Esophagus squamous epithelium (tissue), 5 donors: ENCODE measurements at regions not wholly inside any gene's neighbourhood (a gene's known extent, or its start where the extent isn't known, plus 50 kb on each side); places are given as distances from the start of the nearest gene placed in this dataset.

ENCODE experiments used
- DNase-seq: peaks from one replicate; lab custom pipeline; 2025; lab: John Stamatoyannopoulos, UW
- H3K27ac ChIP-seq, 4 donors: fragments of 200-600 bp; sonication (generic); one replicate each; pipeline ENCODE4 v1.5.1; 2016 to 2019; ENCODE audit warnings: mild to moderate bottlenecking in 1 of 4
- H3K27me3 ChIP-seq, 4 donors: fragments of 200-600 bp; sonication (generic); 1 replicate in 3 of 4; 2 replicates in 1 of 4; pipeline versions ENCODE4 v1.5.1 to v1.6.0; 2017 to 2021; ENCODE audit warnings: antibody characterized with exemption in 1 of 4
- H3K36me3 ChIP-seq, 3 donors: fragments of 200-600 bp; sonication (generic); one replicate each; pipeline ENCODE4 v1.5.1; 2016 to 2019
- H3K4me1 ChIP-seq, 3 donors: fragments of 200-600 bp; sonication (generic); one replicate each; pipeline ENCODE4 v1.5.1; 2017 to 2019
- H3K4me3 ChIP-seq, 4 donors: fragments of 200-600 bp; sonication (generic); 1 replicate in 3 of 4; 2 replicates in 1 of 4; pipeline ENCODE4 v1.5.1; 2016 to 2019; ENCODE audit warnings: mild to moderate bottlenecking in 2 of 4, moderate library complexity in 1 of 4
- H3K9me3 ChIP-seq, 3 donors: fragments of 200-600 bp; sonication (generic); one replicate each; pipeline ENCODE4 v1.5.1; 2016 to 2019
- POLR2A ChIP-seq, 4 donors: fragments of 450-650 bp; IDR thresholded peaks; one replicate each; pipeline ENCODE4 v1.6.1; 2017; ENCODE audit warnings: antibody characterized with exemption in 4 of 4, mild to moderate bottlenecking in 4 of 4, moderate library complexity in 3 of 4
- WGBS, 2 donors: methylation state at CpG; one replicate each; pipeline ENCODE4 v1.1.5; 2018; 5-methylcytosine and 5-hydroxymethylcytosine counted together
- intact Hi-C: fragments of 100-400 bp; cut with DNase I; formaldehyde crosslinking; loops from one replicate; pipeline ENCODE4 v1.15.0; 2022
- TF ChIP-seq, protein P1 (sequence below), 6 experiments: fragments of 450-650 bp in 4 of 6; fragments of 200-600 bp in 2 of 6; sonication (generic) in 2 of 6; IDR thresholded peaks; one replicate each; pipeline ENCODE4 v1.5.1; 2016 to 2019; ENCODE audit warnings: antibody characterized with exemption in 6 of 6, mild to moderate bottlenecking in 4 of 6, moderate library complexity in 4 of 6
- donor health status: DM: yes; HTN: yes; CAD: no.

DNA sequence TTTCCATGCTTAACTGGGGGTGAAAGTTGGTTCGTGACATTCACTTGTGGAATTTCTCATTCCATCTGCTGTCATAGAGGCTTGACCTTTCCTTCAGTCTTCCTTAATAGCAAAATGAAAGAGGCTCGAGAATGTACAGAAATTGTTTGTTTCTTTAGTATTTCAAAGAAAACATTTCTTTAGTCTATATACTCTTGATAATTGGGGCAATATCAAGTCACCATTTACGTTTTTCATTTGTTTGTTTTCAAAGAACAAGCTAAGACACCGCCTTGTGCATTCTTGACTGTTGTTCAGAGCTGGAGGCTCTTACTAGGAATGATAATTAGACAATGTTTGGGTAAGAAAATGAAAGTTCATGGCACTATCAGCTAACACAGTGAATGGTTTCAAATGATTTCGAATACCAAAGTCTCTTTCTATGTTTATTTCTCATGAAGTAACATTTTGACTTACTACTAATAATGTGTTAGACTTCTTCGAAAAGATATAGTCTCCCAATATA, 835.4 kb downstream of the SEMA5A start:
- Histone ChIP-seq H3K9me3 (no peaks in the 10 kb centered on the region), H3K4me3 (no peak overlapping the region), H3K27me3 (no peaks in the 10 kb centered on the region), H3K27ac (no peak overlapping the region), H3K4me1 (no peaks in the 10 kb centered on the region), H3K36me3 (no peaks in the 10 kb centered on the region)
- no peak for DNase-seq
- TF ChIP-seq, protein P1, sequence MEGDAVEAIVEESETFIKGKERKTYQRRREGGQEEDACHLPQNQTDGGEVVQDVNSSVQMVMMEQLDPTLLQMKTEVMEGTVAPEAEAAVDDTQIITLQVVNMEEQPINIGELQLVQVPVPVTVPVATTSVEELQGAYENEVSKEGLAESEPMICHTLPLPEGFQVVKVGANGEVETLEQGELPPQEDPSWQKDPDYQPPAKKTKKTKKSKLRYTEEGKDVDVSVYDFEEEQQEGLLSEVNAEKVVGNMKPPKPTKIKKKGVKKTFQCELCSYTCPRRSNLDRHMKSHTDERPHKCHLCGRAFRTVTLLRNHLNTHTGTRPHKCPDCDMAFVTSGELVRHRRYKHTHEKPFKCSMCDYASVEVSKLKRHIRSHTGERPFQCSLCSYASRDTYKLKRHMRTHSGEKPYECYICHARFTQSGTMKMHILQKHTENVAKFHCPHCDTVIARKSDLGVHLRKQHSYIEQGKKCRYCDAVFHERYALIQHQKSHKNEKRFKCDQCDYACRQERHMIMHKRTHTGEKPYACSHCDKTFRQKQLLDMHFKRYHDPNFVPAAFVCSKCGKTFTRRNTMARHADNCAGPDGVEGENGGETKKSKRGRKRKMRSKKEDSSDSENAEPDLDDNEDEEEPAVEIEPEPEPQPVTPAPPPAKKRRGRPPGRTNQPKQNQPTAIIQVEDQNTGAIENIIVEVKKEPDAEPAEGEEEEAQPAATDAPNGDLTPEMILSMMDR (IDR thresholded peaks at IDR 0.05) = no peak
- no peak for TF ChIP-seq POLR2A (IDR thresholded peaks at IDR 0.05)
- WGBS, 2 donors = 40 to 59% methylated on average over 6 of the region's 6 CpGs
- intact Hi-C loops = no loop called here

DNA sequence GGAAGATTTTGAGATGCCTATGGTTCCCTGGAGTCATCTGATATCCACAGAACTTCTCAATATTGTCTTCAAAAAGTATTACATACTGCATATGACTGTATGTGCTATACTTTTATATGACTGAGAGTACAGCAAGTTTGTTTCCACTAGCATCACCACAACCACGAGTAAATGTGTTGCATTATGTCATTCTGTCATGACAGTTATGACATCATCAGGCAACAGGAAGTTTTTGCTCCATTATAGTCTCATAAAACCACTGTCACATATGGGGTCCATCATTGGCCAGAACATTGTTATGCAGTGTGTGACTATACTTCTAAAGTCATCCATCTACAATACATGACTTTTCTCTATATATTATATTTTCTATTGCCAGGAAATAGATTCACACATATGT, 831.7 kb downstream of the SEMA5A start:
- DNase-seq = no peak
- TF ChIP-seq, protein P1 (IDR thresholded peaks at IDR 0.05) = no peak
- TF ChIP-seq POLR2A (IDR thresholded peaks at IDR 0.05) = no peak
- H3K27me3 ChIP-seq = no peaks in the 10 kb centered on the region
- H3K9me3 ChIP-seq = no peaks in the 10 kb centered on the region
- H3K36me3 ChIP-seq = no peaks in the 10 kb centered on the region
- H3K4me3 ChIP-seq = no peak overlapping the region
- H3K27ac ChIP-seq = no peak overlapping the region
- WGBS, 2 donors = 25 to 45% methylated on average over 1 of the region's 1 CpG
- H3K4me1 ChIP-seq = no peaks in the 10 kb centered on the region
- intact Hi-C loops = no loop called here

DNA sequence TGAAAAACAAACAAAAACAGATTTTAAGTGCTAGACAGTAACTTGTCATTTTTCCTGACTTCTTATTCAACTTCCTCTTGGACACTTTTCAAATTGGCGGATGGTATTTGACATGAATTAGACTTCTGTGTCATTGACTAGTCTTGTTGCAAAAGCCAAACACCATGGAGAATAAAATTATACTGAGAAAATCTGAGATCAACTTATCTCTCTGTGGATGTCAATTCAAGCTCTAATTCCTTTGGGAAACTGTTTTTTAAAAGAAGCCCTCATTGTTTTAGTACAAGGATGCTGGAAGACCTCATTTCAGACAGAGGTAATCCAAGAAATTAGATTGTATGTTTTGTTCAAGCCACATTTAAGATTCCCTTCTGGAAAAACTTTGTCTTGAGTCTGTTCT, 831.0 kb downstream of the SEMA5A start:
- Histone ChIP-seq H3K4me3 (no peak overlapping the region), H3K9me3 (no peaks in the 10 kb centered on the region), H3K27me3 (no peaks in the 10 kb centered on the region), H3K4me1 (no peaks in the 10 kb centered on the region), H3K36me3 (no peaks in the 10 kb centered on the region), H3K27ac (no peak overlapping the region)
- TF ChIP-seq, protein P1 (IDR thresholded peaks at IDR 0.05) = no peak
- TF ChIP-seq POLR2A (IDR thresholded peaks at IDR 0.05) = no peak
- DNase-seq = no peak
- intact Hi-C loops = no loop called here
- WGBS, 2 donors = 36 to 41% methylated on average over 1 of the region's 1 CpG

DNA sequence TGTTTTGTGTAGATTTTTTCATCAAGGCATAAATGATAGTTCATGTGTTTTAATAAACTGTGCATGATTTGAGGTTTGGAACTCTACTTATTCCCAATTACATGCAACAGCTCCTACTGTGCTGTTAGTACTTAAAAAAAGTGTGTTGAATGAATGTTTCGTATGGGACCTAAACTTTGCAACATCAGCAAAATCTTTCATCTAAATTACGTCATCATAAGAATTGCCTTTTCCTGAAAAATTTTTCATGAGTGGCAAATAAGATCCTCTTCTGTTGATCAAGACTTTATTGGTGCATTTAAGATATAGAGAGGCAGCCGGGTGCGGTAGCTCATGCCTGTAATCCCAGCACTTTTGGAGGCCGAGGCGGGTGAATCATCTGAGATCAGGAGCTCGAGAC, 826.1 kb downstream of the SEMA5A start:
- H3K4me1 ChIP-seq = no peaks in the 10 kb centered on the region
- intact Hi-C loops = no loop called here
- no peak for TF ChIP-seq POLR2A (IDR thresholded peaks at IDR 0.05)
- TF ChIP-seq, protein P1 (IDR thresholded peaks at IDR 0.05) = no peak
- no peak overlapping the region for H3K4me3 ChIP-seq
- no peak overlapping the region for H3K27ac ChIP-seq
- H3K9me3 ChIP-seq = no peaks in the 10 kb centered on the region
- H3K27me3 ChIP-seq = no peaks in the 10 kb centered on the region
- no peak for DNase-seq
- no peaks in the 10 kb centered on the region for H3K36me3 ChIP-seq
- WGBS, 2 donors = 76 to 81% methylated on average over 7 of the region's 7 CpGs

DNA sequence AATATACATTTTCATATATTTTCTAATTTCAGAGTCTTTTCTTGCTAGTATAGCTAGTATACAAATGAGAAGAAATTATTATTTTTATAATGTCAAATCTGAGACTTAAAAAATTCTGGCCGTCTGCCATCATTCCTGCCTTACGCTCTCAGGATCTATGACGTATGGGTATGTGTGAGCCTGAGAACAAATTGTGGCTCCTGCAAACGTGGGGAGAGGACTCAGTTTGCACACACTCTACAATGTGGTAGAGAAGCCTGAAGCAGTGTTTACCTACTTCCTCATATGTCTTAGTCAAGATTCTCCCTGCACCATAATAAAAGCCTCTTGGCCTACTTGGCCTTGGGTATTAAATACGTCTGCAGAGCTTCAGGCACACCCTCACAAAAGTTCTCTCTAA, 825.4 kb downstream of the SEMA5A start:
- no peak for DNase-seq
- Histone ChIP-seq H3K27ac (no peak overlapping the region), H3K9me3 (no peaks in the 10 kb centered on the region), H3K27me3 (no peaks in the 10 kb centered on the region), H3K36me3 (no peaks in the 10 kb centered on the region), H3K4me3 (no peak overlapping the region), H3K4me1 (no peaks in the 10 kb centered on the region)
- intact Hi-C loops = no loop called here
- 46 to 57% methylated on average over 5 of the region's 5 CpGs for WGBS, 2 donors
- TF ChIP-seq POLR2A (IDR thresholded peaks at IDR 0.05) = no peak
- TF ChIP-seq, protein P1 (IDR thresholded peaks at IDR 0.05) = no peak
